ENCODE measurements at regions not wholly inside any gene's neighbourhood (a gene's known extent, or its start where the extent isn't known, plus 50 kb on each side); places are given as distances from the start of the nearest gene placed in this dataset.
A peak's percentile ranks its signal among the peaks of the same experiment; 100 is the strongest.

GRCh38 chr3:132245552-132246142 lies 71.6 kb upstream of the ACP3 start:
- POLR2A ChIA-PET: no interaction called here
- no peak for DNase-seq (ENCODE audit: extremely low spot score)
- TF ChIP-seq FOXA1 (IDR thresholded peaks at IDR 0.05) (no peak), FOXK2 (IDR thresholded peaks at IDR 0.05) (no peak), SUZ12 (IDR thresholded peaks at IDR 0.05) (no peak), ELF4 (IDR thresholded peaks at IDR 0.05) (no peak)
- CTCF ChIA-PET: interaction anchor here (0.9 kb wide), 1 partner anchor 1213 kb away, joined by 3 read pairs; no protein-coding TSS in a partner anchor

GRCh38 chr3:132246212-132246611 lies 71.0 kb upstream of the ACP3 start:
- POLR2A ChIA-PET: no interaction called here
- CTCF ChIA-PET: interaction anchor here (0.9 kb wide), 1 partner anchor 1213 kb away, joined by 3 read pairs; no protein-coding TSS in a partner anchor
- TF ChIP-seq PKNOX1 (IDR thresholded peaks at IDR 0.05): no peak
- TF ChIP-seq FOXA1 (IDR thresholded peaks at IDR 0.05): no peak
- no peak for TF ChIP-seq ELF4 (IDR thresholded peaks at IDR 0.05)
- no peak for TF ChIP-seq LEF1 (IDR thresholded peaks at IDR 0.05; ENCODE audit: borderline replicate concordance)
- no peak for TF ChIP-seq FOXK2 (IDR thresholded peaks at IDR 0.05)
- no peak for TF ChIP-seq NFRKB (IDR thresholded peaks at IDR 0.05)
- no peak for TF ChIP-seq L3MBTL2 (conservative IDR thresholded peaks at IDR 0.05)
- TF ChIP-seq TARDBP (IDR thresholded peaks at IDR 0.05): no peak
- no peak for TF ChIP-seq BHLHE40 (IDR thresholded peaks at IDR 0.05; ENCODE audit: borderline replicate concordance)
- no peak for TF ChIP-seq HDGF (IDR thresholded peaks at IDR 0.05; ENCODE audit: borderline replicate concordance)
- no peak for TF ChIP-seq CTBP1 (IDR thresholded peaks at IDR 0.05; ENCODE audit: borderline replicate concordance)
- TF ChIP-seq FOXM1 (IDR thresholded peaks at IDR 0.05; ENCODE audit: borderline replicate concordance): no peak
- TF ChIP-seq SP1 (IDR thresholded peaks at IDR 0.05): no peak
- TF ChIP-seq ARNT (IDR thresholded peaks at IDR 0.05): no peak
- no peak for TF ChIP-seq ZNF384 (IDR thresholded peaks at IDR 0.05)
- no peak for TF ChIP-seq SUZ12 (IDR thresholded peaks at IDR 0.05)
- no peak for DNase-seq (ENCODE audit: extremely low spot score)

GRCh38 chr3:132247211-132247610 lies 70.0 kb upstream of the ACP3 start:
- CTCF ChIA-PET: no interaction called here
- POLR2A ChIA-PET: no interaction called here
- no peak for DNase-seq (ENCODE audit: extremely low spot score)
- no peak for TF ChIP-seq NFRKB (IDR thresholded peaks at IDR 0.05)
- no peak for TF ChIP-seq FOXA1 (IDR thresholded peaks at IDR 0.05)
- TF ChIP-seq SUZ12 (IDR thresholded peaks at IDR 0.05): no peak

- POLR2A ChIA-PET: no interaction called here
- no peak for DNase-seq (ENCODE audit: extremely low spot score)
- TF ChIP-seq ZNF384 (IDR thresholded peaks at IDR 0.05) (no peak), TARDBP (IDR thresholded peaks at IDR 0.05) (no peak), SUZ12 (IDR thresholded peaks at IDR 0.05) (no peak), FOXM1 (IDR thresholded peaks at IDR 0.05; ENCODE audit: borderline replicate concordance) (no peak), BHLHE40 (IDR thresholded peaks at IDR 0.05; ENCODE audit: borderline replicate concordance) (no peak), FOXA1 (IDR thresholded peaks at IDR 0.05) (no peak), L3MBTL2 (conservative IDR thresholded peaks at IDR 0.05) (no peak), CTBP1 (IDR thresholded peaks at IDR 0.05; ENCODE audit: borderline replicate concordance) (no peak), ELF4 (IDR thresholded peaks at IDR 0.05) (no peak), FOXK2 (IDR thresholded peaks at IDR 0.05) (no peak), HDGF (IDR thresholded peaks at IDR 0.05; ENCODE audit: borderline replicate concordance) (no peak), LEF1 (IDR thresholded peaks at IDR 0.05; ENCODE audit: borderline replicate concordance) (no peak)
- CTCF ChIA-PET: no interaction called here
These were observed 68.7 kb upstream of the ACP3 start for GRCh38 chr3:132248490-132248889.

- DNase-seq (ENCODE audit: extremely low spot score): peak; percentile 61
- POLR2A ChIA-PET: no interaction called here
- TF ChIP-seq ELF4 (IDR thresholded peaks at IDR 0.05) (no peak), TARDBP (IDR thresholded peaks at IDR 0.05) (no peak), L3MBTL2 (conservative IDR thresholded peaks at IDR 0.05) (no peak), ZNF384 (IDR thresholded peaks at IDR 0.05) (no peak), LEF1 (IDR thresholded peaks at IDR 0.05; ENCODE audit: borderline replicate concordance) (no peak), FOXK2 (IDR thresholded peaks at IDR 0.05) (no peak), CTBP1 (IDR thresholded peaks at IDR 0.05; ENCODE audit: borderline replicate concordance) (no peak), HDGF (IDR thresholded peaks at IDR 0.05; ENCODE audit: borderline replicate concordance) (no peak), BHLHE40 (IDR thresholded peaks at IDR 0.05; ENCODE audit: borderline replicate concordance) (no peak), NFRKB (IDR thresholded peaks at IDR 0.05) (no peak), ARNT (IDR thresholded peaks at IDR 0.05) (no peak), SUZ12 (IDR thresholded peaks at IDR 0.05) (no peak), FOXA1 (IDR thresholded peaks at IDR 0.05) (no peak), PKNOX1 (IDR thresholded peaks at IDR 0.05) (no peak), FOXM1 (IDR thresholded peaks at IDR 0.05; ENCODE audit: borderline replicate concordance) (no peak), SP1 (IDR thresholded peaks at IDR 0.05) (no peak)
- CTCF ChIA-PET: no interaction called here
These were observed 63.8 kb upstream of the ACP3 start for GRCh38 chr3:132253262-132253878.

- ChIA-PET CTCF (interaction anchor here (1.5 kb wide), 1 partner anchor 89 kb away, joined by 9 read pairs; no protein-coding TSS in a partner anchor), POLR2A (no interaction called here)
- no peak for DNase-seq (ENCODE audit: extremely low spot score)
- TF ChIP-seq FOXA1 (IDR thresholded peaks at IDR 0.05) (no peak), FOXM1 (IDR thresholded peaks at IDR 0.05; ENCODE audit: borderline replicate concordance) (no peak), SUZ12 (IDR thresholded peaks at IDR 0.05) (no peak), PKNOX1 (IDR thresholded peaks at IDR 0.05) (no peak), HDGF (IDR thresholded peaks at IDR 0.05; ENCODE audit: borderline replicate concordance) (no peak)
These were observed 63.0 kb upstream of the ACP3 start for GRCh38 chr3:132254076-132254755.
